ENCODE measurements at regions not wholly inside any gene's neighbourhood (a gene's known extent, or its start where the extent isn't known, plus 50 kb on each side); places are given as distances from the start of the nearest gene placed in this dataset.

DNA sequence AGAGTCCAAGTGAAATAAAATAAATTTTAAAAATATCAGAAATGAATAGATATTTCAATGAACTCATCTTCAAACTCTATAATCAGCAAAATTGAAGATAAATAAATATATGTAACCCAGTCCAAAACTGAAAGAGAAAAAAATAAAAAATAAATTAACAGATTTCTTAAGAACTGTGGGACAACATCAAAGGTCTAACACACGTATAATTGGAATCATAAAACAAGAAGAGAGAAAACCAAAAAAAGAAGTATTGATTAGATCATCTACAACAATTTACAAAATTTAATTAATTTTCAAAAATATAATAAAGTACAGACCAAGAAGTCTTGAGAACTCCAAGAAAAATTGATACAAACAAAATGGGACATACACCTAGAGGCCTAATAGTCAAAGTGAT lies 625.8 kb upstream of the SORCS1 start:
- DNase-seq (ENCODE audit: extremely low read depth in 1 of 11, low read depth in 9 of 11, low spot score in 4 of 11): no peak

DNA sequence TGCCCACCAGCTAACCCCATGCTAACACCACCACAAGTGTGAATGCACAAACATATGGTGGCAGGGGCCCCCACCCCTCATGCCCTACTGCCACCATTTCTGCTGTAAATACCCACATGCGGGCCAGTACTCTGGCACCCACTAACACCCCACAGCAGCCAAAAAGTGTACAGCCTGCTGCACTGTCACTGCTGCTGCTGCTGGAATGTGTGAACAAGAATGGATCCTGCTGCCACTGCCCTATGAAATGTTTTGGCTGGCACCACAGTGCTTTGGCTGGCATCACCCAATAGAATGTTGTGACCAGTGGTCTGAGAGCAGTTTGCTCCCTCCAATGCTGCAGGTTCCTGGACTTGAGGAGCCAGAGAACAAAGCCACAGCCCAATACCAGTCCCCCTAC lies 606.6 kb upstream of the SORCS1 start:
- DNase-seq (ENCODE audit: extremely low read depth in 1 of 11, low read depth in 9 of 11, low spot score in 4 of 11): no peak

DNA sequence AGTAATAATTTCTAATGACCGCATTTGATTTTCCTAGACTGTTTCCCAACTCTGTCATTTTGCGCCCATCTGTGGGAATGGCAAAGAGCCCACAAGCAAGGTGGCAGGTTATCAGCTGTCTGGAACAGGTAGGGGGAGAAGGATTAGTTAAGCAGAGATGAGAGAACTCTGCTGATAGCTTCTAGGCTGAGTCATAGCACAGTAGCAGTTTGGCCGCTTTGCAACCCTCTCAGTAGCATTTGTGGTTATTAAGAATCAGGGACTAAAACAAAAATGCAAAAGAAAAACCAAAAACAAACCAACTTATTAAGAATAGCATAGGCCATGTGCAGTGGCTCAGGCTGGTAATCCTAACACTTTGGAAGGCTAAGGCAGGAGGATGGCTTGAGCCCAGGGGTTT lies 602.7 kb upstream of the SORCS1 start:
- no peak for DNase-seq (ENCODE audit: extremely low read depth in 1 of 11, low read depth in 9 of 11, low spot score in 4 of 11)

DNA sequence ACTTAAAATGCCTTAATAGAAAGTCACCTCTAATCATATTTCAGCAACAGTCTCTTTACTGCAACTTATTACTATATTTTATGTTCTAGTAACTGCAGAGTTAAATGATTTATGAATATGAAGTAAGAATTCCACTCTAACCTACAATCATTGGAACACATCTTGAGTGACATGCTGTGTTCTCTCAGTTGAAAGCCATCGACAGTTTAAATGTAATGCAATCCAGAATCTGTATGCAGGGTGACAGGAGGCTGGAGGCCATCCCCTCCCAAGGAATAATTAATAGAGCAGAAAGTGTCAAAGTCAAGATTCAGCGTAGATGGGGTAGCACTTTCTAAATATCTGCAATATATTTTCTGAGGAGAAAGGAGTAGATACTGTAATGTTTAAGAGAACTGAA lies 590.3 kb upstream of the SORCS1 start:
- no peak for DNase-seq (ENCODE audit: extremely low read depth in 1 of 11, low read depth in 9 of 11, low spot score in 4 of 11)

DNA sequence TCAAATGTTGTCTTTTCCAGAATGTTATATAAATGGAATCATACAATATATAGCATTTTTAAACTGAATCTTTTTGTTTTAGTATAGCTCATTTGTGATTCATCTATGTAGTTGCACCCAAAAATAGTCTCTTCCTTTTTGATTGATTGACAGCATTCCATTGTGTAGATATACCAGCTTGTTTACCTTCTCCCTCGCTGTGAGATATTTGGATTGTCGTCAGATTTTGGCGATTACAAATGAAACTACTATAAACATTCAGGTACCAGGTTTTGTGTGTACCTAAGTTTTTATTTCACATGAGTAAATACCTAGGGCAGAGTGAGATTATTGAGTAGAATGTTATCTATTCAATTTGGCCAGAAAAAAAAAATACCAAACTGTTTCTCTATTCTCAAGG lies 584.7 kb upstream of the SORCS1 start:
- DNase-seq (ENCODE audit: extremely low read depth in 1 of 11, low read depth in 9 of 11, low spot score in 4 of 11): no peak

DNA sequence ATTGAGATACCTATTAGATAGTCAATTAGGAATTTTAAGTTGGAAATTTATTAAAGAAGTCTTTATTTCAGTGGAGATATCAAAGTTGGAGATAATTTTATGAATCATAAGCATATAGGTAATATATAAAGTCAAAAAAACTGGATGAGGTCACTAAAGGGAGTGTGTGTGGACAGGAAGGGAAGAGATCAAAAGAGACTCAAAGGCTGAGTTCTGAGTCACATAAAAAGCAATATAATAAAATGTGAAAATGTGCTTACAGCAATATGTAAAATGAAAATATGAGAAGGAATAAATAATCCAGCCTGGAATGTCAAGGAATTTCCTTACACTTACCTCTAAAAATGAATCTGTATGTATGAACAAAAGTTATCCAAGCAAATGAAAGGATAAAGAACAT lies 583.3 kb upstream of the SORCS1 start:
- no peak for DNase-seq (ENCODE audit: extremely low read depth in 1 of 11, low read depth in 9 of 11, low spot score in 4 of 11)

DNA sequence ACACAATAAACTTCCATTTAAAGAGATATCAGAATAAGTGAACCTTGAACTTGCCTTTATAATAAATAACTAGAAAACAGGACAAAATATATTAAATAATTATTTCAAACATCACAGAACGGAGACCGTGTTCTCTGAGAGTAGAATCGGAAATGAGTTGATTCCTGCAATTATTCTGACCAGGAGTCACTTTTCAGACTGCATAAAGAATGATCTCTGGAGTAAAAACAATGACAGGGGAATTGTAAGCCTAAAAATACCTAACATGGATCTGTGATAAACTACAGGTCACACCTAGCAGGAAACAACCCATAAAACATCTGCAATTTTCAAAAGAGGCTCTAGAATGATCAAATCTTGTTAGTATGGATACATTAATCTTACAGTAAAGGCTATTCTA lies 577.5 kb upstream of the SORCS1 start:
- DNase-seq (ENCODE audit: extremely low read depth in 1 of 11, low read depth in 9 of 11, low spot score in 4 of 11): no peak

DNA sequence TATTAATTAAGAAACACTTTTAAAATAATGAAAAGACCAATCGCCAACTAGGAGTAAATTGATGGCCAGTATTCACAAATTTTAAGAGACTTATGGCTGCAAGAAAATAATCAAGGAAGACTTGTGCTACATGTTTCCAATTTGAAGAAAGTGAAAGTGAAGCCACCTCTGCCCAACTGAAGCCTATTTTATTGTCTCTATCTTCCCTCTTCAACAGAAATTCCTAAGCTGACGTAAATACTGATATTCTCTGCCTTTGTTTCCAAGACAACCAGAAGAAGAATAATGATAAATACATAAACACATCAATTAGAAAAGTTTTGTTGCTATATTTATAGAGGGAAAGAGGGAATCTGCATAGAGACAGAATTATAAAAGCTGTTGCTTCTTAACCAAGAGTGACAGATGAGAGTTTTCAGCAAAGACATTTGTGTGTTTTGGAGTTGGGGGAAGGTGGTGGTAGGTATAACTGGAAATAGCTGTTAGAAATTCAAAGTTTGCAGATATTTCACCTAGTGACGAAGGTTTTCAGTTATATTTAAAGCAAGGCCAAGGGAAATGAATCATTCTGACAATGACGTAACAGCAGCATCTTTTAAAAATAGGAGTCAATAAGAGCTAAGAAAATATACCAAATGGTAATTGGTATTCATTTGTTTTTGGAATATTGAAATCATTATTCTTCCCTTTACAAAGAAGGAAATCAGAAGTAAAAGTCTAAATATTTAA lies 576.6 kb upstream of the SORCS1 start:
- no peak for DNase-seq (ENCODE audit: extremely low read depth in 1 of 11, low read depth in 9 of 11, low spot score in 4 of 11)

DNA sequence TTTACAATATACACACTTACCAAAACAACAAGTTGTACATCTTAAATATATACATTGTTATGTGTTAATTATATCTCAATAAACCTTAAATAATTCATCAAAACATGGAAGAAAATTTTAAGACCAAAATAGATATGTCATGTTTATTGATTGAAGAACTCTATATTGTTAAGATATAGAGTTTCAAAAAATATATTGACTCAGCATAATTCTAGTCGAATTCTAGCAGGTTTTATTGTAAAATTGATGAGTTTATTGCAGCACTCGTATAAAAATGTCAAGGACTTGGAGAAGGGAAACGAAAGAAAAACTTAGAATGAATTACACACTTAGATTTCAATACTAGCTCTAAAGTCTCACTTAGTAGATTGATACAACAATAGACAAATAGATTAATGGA lies 575.4 kb upstream of the SORCS1 start:
- DNase-seq (ENCODE audit: extremely low read depth in 1 of 11, low read depth in 9 of 11, low spot score in 4 of 11): no peak

DNA sequence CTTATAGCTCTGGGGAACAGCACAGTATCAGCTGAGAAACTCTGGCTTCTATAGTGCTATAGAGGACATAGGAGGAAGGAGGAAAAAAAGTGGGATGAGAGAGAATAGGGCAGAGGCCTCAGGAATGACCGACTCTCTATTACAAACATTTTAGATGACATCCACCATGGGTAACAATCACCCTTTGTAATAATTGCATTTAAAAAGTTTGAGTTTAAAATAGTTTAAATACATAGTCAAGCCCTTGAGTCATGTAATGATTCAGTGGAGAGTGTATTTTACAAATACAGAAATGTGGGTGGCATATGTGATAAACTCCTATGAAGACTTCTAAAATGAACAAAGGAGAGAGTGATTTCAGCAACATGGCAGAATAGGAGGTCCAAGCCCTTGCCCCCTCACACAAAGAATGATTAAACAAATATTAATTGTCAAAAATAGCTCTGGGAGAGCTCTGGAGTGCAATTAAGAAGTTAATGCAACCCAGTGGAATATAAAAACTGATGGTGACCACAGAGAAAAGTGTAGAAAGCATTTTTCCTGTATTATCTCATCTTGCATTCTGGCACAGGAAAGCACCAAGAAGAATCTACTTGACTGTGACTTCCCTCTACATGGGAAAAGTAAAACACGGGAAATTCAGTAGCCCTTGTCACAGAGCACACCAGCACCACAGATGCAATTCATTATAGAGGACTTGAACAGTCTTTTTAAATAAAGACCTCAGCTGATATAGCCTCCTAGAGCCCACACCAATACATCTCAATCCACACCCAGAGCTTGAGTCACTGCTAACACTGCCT lies 569.0 kb upstream of the SORCS1 start:
- no peak for DNase-seq (ENCODE audit: extremely low read depth in 1 of 11, low read depth in 9 of 11, low spot score in 4 of 11)

DNA sequence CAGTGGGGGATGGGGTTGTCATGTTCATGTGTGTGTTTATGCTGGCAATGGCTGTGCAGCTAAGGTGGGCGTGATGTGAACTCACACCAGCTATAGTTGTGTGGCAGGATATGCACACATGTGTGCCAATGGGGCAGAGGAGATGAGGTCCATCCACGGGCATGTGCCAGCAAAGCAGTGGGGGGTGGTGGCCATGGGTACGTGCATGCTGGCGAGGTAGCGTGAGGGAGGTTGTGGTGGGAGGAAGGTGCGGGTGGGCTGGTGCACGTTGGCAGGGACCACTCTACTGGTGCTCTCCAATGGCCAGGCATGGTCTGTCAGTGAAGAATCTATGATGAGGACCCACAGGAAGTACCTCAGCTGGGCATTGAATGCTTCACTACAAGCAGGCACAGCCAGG lies 567.5 kb upstream of the SORCS1 start:
- DNase-seq (ENCODE audit: extremely low read depth in 1 of 11, low read depth in 9 of 11, low spot score in 4 of 11): no peak

DNA sequence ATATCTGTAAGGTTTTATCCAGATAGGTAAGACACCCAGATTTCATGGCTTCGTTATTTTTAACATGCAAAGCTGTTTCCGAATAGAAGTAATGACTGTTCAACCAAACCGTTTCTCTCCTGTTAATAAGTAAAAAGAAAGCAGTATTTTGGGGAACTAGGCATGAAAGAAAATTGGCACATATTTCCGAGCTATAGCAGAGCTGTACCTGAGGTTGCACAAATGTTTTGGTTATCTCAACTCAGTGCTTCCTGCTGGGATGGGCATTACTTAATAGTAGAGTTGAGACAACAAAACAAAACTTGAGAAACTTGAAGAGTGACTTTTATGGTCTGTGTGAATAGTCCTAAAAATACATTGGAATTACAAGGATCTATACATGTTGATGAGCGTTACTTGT lies 564.3 kb upstream of the SORCS1 start:
- DNase-seq (ENCODE audit: extremely low read depth in 1 of 11, low read depth in 9 of 11, low spot score in 4 of 11): no peak

DNA sequence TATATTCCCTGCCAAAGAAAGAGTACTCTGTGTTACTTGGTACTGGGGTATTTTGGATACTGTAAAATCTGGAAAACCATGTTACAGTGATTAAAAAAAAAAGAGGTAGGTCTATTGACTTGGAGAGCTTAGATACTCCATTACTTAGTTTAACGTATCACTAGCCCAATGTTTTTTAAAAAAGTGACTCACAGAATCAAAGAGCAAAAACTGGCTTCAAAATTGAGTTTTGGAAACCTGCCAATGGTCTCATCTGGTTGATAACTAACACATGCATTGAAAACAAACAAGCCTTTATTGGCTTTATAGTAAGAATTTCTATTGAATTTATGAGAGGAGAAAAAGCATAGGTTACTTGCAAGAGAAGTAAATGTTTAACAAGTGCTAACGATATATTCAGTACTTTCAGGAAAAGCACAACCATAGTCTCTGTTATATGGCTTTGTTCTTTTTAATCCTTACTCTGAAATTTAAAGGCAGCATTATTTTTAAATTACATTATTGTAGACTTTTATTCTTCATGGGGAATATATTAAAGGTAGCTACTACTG lies 563.3 kb upstream of the SORCS1 start:
- no peak for DNase-seq (ENCODE audit: extremely low read depth in 1 of 11, low read depth in 9 of 11, low spot score in 4 of 11)

DNA sequence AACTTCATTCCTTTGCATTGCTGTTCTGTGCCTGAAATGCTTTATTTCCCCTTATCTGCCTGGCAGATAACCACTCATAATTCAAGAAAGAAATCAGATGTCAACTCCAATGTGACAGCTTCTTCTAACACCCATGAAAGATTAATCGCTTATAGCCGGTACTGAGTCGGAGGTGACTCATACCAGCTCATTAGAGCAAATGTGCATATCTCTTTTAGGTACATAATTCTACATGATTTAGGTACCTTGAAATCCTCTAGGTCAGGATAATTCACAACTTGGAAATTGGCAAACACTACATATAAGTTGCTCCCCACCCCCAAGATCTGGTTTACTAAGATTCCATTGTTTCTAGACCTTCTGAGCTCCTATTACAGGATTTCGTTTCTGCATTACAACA lies 554.4 kb upstream of the SORCS1 start:
- no peak for DNase-seq (ENCODE audit: extremely low read depth in 1 of 11, low read depth in 9 of 11, low spot score in 4 of 11)

DNA sequence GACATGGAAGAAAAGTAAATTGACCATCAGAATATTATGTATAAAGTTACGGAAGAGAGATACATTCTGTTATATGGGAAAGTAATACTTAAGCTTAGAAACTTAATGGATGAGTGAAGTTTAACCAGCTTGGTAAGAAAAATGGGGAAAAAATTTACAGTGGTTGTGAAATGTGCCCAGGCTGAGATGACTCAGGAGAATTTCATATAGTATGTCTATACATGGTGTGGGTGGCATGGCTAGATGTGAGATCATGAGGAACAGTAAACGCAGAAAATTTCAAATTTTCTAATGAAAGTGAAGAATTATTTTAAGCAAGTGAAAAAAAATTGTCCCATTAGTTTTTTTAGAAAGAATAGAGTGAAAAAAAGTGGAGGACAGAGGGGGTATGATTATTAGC lies 552.5 kb upstream of the SORCS1 start:
- DNase-seq (ENCODE audit: extremely low read depth in 1 of 11, low read depth in 9 of 11, low spot score in 4 of 11): no peak

DNA sequence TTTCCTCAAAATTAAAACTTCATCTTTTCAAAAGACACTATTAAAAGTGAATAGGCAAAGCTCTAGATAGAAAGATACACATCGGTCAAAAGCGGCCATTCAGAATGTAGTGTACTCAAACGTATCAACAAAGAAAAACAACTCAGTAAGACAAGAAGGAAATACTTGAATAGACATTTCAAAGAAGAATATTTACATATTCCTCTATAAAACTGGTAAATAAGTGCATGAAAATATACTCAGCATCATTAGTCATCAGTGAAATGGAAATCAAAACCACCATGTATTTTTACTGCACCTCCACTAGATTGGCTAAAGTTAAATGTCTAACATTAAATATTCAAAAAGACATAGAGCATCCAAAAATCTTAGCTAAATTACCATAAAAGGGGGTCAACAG lies 551.1 kb upstream of the SORCS1 start:
- no peak for DNase-seq (ENCODE audit: extremely low read depth in 1 of 11, low read depth in 9 of 11, low spot score in 4 of 11)

DNA sequence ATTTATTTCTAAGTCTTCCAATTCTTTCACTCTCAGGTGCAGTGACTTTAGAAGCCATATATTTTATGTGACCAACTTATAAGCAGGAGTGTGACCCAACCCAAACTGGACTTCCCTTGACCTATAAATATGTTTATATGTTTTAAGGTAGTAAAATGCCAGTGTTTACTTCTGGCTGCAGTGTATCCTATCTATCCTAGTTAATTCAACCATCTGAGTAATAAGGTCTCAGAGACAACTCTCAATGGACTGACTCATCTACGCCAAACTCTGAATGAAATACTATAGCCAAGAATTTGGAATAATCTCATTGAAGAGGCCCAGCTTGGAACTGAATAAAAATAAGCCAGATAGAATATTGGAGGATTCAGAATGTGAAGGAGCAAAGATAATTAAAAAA lies 544.5 kb upstream of the SORCS1 start:
- DNase-seq (ENCODE audit: extremely low read depth in 1 of 11, low read depth in 9 of 11, low spot score in 4 of 11): no peak

DNA sequence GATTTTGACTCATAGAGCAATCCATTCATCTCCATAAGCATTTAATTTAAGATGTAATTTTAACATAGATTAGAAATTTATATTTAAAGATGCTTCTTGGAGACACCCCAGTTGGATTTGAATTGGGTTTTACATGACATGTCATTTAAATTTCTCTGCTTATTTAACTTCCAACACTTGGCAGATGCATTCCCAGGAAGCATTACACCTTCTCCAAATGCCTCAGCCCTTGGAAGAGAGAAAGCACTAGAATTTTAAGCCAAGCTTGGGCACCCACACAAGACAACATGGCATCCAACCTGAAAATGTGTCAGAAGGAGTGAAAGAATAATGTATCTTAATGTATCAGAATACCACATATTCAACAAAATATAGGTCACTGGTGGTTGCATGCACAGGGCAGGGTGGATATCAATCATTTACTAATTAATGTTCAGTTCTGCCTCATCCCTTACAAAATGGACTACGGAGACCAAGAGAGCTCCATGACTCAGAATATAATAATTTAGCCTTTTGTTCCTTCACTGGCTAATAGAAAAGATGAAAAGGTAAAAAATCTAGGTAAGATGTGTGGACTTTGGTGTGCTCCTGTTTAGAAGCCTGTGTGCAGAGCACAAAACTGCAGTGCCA lies 541.7 kb upstream of the SORCS1 start:
- DNase-seq (ENCODE audit: extremely low read depth in 1 of 11, low read depth in 9 of 11, low spot score in 4 of 11): no peak

DNA sequence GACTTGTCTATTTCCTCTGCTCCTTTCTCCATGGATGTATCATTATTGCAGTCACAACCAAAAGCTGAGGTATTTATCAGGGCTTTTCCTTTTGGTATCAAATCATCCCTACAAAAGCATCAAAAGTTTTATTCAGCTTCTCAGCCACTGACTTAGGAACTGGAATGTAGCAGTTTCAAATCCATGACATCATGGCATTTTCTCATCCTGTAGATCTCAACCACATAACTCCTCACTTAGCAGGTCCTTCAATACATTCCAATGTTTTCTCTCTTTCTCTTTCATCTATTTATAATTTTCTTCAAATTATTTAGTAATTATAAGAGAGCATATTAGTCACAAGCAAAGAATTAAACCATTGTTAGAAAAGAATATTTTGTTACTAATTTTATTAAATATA lies 537.4 kb upstream of the SORCS1 start:
- no peak for DNase-seq (ENCODE audit: extremely low read depth in 1 of 11, low read depth in 9 of 11, low spot score in 4 of 11)

DNA sequence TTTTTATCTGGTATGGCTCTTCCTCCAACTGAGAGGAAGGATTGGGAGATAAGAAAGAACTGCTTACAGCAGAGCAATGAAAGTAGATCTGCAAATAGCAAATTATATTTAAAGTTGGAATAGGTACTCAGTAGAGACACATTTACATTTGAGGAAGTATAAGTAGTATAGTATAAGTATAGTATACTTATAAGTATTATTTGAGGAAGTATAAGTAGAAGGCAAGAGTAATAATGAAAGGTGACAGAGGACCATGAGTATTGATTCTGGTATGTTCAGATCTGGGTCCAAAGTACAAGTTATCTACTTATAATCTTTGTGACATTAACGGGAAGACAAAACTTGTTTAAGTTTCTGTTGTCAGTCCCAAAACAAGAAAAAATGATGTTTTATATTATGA lies 527.6 kb upstream of the SORCS1 start:
- DNase-seq (ENCODE audit: extremely low read depth in 1 of 11, low read depth in 9 of 11, low spot score in 4 of 11): no peak
